ENCODE measurements at regions not wholly inside any gene's neighbourhood (a gene's known extent, or its start where the extent isn't known, plus 50 kb on each side); places are given as distances from the start of the nearest gene placed in this dataset.

DNA sequence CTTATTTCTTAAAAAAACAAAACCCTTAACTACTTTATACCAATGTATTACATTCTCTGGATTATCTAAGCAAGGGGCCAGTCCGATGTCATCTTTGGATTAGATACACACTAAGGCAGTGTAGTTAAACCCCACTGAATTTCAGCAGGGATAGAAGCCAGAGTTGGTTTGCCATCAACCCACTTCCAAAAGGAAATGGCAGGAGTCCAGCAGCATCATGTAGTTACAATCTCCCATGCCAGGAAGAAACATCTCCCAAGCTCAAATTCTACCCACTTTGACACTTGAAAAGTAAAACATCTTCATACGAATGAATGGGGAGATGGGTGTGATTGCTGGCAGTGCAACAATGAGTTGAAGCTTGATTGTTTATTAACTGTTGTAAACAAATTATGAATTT, 203.5 kb upstream of the PLXNC1 start:
- Mint-ChIP-seq H3K27me3 (ENCODE audit: insufficient read depth, low read depth, poor library complexity) (peaks cover 2% of the 10 kb centered on the region), H3K27ac (no peak overlapping the region), H3K4me3 (no peak overlapping the region), H3K36me3 (ENCODE audit: low read depth) (no peaks in the 10 kb centered on the region), H3K9me3 (peaks cover 3% of the 10 kb centered on the region), H3K4me1 (peaks cover 4% of the 10 kb centered on the region; the same call in 2 of the 3 replicates)
- Histone ChIP-seq H3F3A (replicated peaks; ENCODE audit: low read depth) (no peaks in the 10 kb centered on the region), H3K4me1 (ENCODE audit: insufficient read depth) (no peaks in the 10 kb centered on the region), H3K27me3 (ENCODE audit: insufficient read depth) (no peaks in the 10 kb centered on the region), H2AFZ (no peak overlapping the region), H4K20me1 (replicated peaks; ENCODE audit: insufficient read depth) (no peaks in the 10 kb centered on the region), H3K27ac (ENCODE audit: low read depth) (no peak overlapping the region), H3K4me2 (no peak overlapping the region), H3K79me2 (replicated peaks; ENCODE audit: insufficient read depth) (no peaks in the 10 kb centered on the region), H3K4me3 (no peak overlapping the region), H3K36me3 (ENCODE audit: insufficient read depth) (no peaks in the 10 kb centered on the region), H3K9me2 (ENCODE audit: insufficient read depth) (peaks cover 21% of the 10 kb centered on the region)
- TF ChIP-seq ZNF462 (CRISPR knock-in tag; IDR thresholded peaks at IDR 0.05), result no peak
- TF ChIP-seq, protein P1, sequence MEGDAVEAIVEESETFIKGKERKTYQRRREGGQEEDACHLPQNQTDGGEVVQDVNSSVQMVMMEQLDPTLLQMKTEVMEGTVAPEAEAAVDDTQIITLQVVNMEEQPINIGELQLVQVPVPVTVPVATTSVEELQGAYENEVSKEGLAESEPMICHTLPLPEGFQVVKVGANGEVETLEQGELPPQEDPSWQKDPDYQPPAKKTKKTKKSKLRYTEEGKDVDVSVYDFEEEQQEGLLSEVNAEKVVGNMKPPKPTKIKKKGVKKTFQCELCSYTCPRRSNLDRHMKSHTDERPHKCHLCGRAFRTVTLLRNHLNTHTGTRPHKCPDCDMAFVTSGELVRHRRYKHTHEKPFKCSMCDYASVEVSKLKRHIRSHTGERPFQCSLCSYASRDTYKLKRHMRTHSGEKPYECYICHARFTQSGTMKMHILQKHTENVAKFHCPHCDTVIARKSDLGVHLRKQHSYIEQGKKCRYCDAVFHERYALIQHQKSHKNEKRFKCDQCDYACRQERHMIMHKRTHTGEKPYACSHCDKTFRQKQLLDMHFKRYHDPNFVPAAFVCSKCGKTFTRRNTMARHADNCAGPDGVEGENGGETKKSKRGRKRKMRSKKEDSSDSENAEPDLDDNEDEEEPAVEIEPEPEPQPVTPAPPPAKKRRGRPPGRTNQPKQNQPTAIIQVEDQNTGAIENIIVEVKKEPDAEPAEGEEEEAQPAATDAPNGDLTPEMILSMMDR (conservative IDR thresholded peaks at IDR 0.05; ENCODE audit: low read depth in 2 of 2), result no peak
- no peak for TF ChIP-seq EZH2phosphoT487 (IDR thresholded peaks at IDR 0.05; ENCODE audit: unreplicated experiment)
- TF ChIP-seq JUNB (IDR thresholded peaks at IDR 0.05; ENCODE audit: unreplicated experiment), result no peak
- TF ChIP-seq STAT1 (IDR thresholded peaks at IDR 0.05; ENCODE audit: unreplicated experiment), result no peak
- TF ChIP-seq ZNF114 (CRISPR knock-in tag; IDR thresholded peaks at IDR 0.05), result no peak
- DNase-seq (ENCODE audit: low spot score), result no peak
- ATAC-seq, result no peak

Data from GM23338 (cell line).